T-helper 1 cell treated with Interleukin-12 subunit alpha and Interleukin-12 subunit beta and Interleukin-4 antibody, amounts not matched to agents 30 μg/mL and 1 μg/mL, for 36 hours (primary cell): ENCODE measurements at regions not wholly inside any gene's neighbourhood (a gene's known extent, or its start where the extent isn't known, plus 50 kb on each side); places are given as distances from the start of the nearest gene placed in this dataset.

Experiments
- H3K27ac Mint-ChIP-seq: one replicate; pipeline ENCODE4 v1.8.0; 2021; ENCODE audit warnings: mild to moderate bottlenecking, mixed read lengths
- H3K27me3 Mint-ChIP-seq: one replicate; pipeline ENCODE4 v1.8.0; 2021; ENCODE audit warnings: low read depth, mixed read lengths
- H3K36me3 Mint-ChIP-seq: one replicate; pipeline ENCODE4 v1.8.0; 2021; ENCODE audit warnings: low read depth, mixed read lengths
- H3K4me1 Mint-ChIP-seq: one replicate; pipeline ENCODE4 v1.8.0; 2021; ENCODE audit warnings: low read depth, mixed read lengths
- H3K4me3 Mint-ChIP-seq: one replicate; pipeline ENCODE4 v1.8.0; 2021; ENCODE audit warnings: mild to moderate bottlenecking, moderate library complexity, mixed read lengths
- H3K9me3 Mint-ChIP-seq: one replicate; pipeline ENCODE4 v1.8.0; 2021; ENCODE audit warnings: mixed read lengths

- Mint-ChIP-seq H3K27me3 (peaks cover 3% of the 10 kb centered on the region), H3K4me3 (no peak overlapping the region), H3K36me3 (no peaks in the 10 kb centered on the region), H3K9me3 (no peaks in the 10 kb centered on the region), H3K4me1 (no peaks in the 10 kb centered on the region), H3K27ac (no peak overlapping the region)
These were observed 808.9 kb upstream of the RAB6C start for GRCh38 chr2:129170570-129170969.

DNA sequence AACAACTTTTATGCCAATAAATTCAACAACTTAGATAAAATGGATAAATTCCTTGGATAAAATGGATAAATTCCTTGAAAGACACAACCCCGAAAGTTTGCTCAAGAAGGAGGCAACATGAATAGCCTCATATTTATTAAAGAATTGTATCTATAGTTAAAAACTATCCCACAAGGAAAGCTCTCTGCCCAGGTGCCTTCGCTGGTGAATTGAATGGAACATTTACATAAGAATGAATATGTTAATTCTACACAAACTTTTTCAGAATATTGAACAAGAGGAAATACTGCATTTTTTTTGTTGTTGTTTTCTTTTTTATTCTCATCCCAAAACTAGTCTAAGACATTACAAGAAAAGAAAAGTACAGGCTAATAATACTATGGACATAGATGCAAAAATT, 805.3 kb upstream of the RAB6C start:
- H3K9me3 Mint-ChIP-seq: no peaks in the 10 kb centered on the region
- no peaks in the 10 kb centered on the region for H3K4me1 Mint-ChIP-seq
- H3K4me3 Mint-ChIP-seq: no peak overlapping the region
- no peak overlapping the region for H3K27ac Mint-ChIP-seq
- H3K36me3 Mint-ChIP-seq: no peaks in the 10 kb centered on the region
- peaks cover 3% of the 10 kb centered on the region for H3K27me3 Mint-ChIP-seq

GRCh38 chr2:129175051-129175450, 804.4 kb upstream of the RAB6C start:
- Mint-ChIP-seq H3K27me3 (peaks cover 3% of the 10 kb centered on the region), H3K4me1 (no peaks in the 10 kb centered on the region), H3K27ac (no peak overlapping the region), H3K36me3 (no peaks in the 10 kb centered on the region), H3K4me3 (no peak overlapping the region), H3K9me3 (no peaks in the 10 kb centered on the region)

GRCh38 chr2:129176375-129176774, 803.1 kb upstream of the RAB6C start:
- Mint-ChIP-seq H3K36me3 (no peaks in the 10 kb centered on the region), H3K27ac (no peak overlapping the region), H3K9me3 (no peaks in the 10 kb centered on the region), H3K4me1 (no peaks in the 10 kb centered on the region), H3K4me3 (no peak overlapping the region), H3K27me3 (peaks cover 3% of the 10 kb centered on the region)

- Mint-ChIP-seq H3K4me1 (no peaks in the 10 kb centered on the region), H3K27ac (no peak overlapping the region), H3K27me3 (peaks cover 3% of the 10 kb centered on the region), H3K4me3 (no peak overlapping the region), H3K9me3 (no peaks in the 10 kb centered on the region), H3K36me3 (no peaks in the 10 kb centered on the region)
These were observed 801.1 kb upstream of the RAB6C start for GRCh38 chr2:129178356-129178755.

DNA sequence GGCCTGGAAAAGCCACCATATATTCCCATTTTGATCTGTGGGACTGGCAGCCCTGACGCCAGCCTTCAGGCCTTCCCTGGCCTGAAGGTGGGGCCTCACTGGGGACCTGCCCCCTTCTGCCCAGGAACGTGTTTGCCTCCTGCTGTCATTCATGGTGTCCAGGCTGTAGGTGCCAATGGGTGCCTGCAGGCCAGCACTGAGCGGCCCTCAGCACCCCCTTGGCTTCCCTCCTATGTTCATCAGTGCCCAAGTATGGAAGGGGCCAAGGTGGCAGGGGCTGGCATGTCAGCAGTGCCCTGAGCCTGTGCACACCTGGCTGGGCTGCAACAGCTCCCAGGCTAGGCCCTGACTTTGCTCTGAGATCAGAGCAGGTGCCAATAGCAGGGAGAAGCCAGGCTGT, 800.3 kb upstream of the RAB6C start:
- Mint-ChIP-seq H3K36me3 (no peaks in the 10 kb centered on the region), H3K9me3 (no peaks in the 10 kb centered on the region), H3K4me3 (no peak overlapping the region), H3K27ac (no peak overlapping the region), H3K27me3 (no peaks in the 10 kb centered on the region), H3K4me1 (no peaks in the 10 kb centered on the region)

GRCh38 chr2:129180124-129180716, 799.2 kb upstream of the RAB6C start:
- no peak overlapping the region for H3K4me3 Mint-ChIP-seq
- no peak overlapping the region for H3K27ac Mint-ChIP-seq
- no peaks in the 10 kb centered on the region for H3K4me1 Mint-ChIP-seq
- H3K36me3 Mint-ChIP-seq: no peaks in the 10 kb centered on the region
- H3K9me3 Mint-ChIP-seq: no peaks in the 10 kb centered on the region
- H3K27me3 Mint-ChIP-seq: no peaks in the 10 kb centered on the region

DNA sequence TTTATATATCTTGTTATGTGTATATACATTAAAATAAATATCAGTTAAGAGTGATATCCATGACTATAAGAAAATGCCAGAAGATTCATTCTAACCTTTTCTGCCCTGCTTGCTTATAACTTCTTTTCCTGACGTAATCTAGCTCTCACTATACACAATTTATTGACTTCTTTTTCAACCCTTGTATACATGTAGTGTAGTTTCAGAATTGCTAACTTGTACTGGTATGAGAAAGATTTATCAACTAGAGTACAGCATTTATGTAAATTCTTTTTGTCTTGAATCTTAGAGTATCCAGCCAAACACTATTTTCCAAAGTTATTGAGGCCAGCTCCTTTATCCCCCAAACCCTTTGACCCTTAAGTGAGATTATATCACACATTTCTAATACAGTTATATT, 798.0 kb upstream of the RAB6C start:
- Mint-ChIP-seq H3K4me3 (no peak overlapping the region), H3K36me3 (no peaks in the 10 kb centered on the region), H3K9me3 (no peaks in the 10 kb centered on the region), H3K27me3 (no peaks in the 10 kb centered on the region), H3K27ac (no peak overlapping the region), H3K4me1 (no peaks in the 10 kb centered on the region)

- Mint-ChIP-seq H3K9me3 (no peaks in the 10 kb centered on the region), H3K4me1 (no peaks in the 10 kb centered on the region), H3K27ac (no peak overlapping the region), H3K27me3 (no peaks in the 10 kb centered on the region), H3K36me3 (no peaks in the 10 kb centered on the region), H3K4me3 (no peak overlapping the region)
These were observed 797.5 kb upstream of the RAB6C start for GRCh38 chr2:129181963-129182362.

- H3K36me3 Mint-ChIP-seq: no peaks in the 10 kb centered on the region
- H3K4me1 Mint-ChIP-seq: no peaks in the 10 kb centered on the region
- H3K9me3 Mint-ChIP-seq: no peaks in the 10 kb centered on the region
- H3K27ac Mint-ChIP-seq: no peak overlapping the region
- H3K27me3 Mint-ChIP-seq: no peaks in the 10 kb centered on the region
- no peak overlapping the region for H3K4me3 Mint-ChIP-seq
These were observed 792.1 kb upstream of the RAB6C start for GRCh38 chr2:129187343-129187742.

DNA sequence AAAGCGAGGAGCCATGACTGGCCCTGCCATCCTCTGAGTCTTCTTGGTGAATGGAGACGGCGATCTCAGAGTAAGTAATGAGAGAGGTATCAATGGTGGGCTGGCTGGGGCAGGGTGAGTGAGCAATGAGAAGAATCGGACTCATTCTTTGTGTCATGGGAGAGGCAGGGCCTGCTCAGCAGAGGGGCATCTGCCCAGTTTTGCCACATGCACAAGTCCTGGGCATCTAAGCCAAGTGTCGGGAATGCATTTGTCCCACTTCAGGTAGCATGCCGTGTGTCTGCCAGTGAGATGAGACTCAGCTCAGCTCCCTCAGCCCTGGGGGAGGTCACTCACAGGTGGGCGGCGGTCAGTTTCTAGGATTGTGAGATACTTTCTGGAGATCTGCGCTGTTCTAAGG, 791.0 kb upstream of the RAB6C start:
- no peaks in the 10 kb centered on the region for H3K9me3 Mint-ChIP-seq
- H3K36me3 Mint-ChIP-seq: no peaks in the 10 kb centered on the region
- H3K4me3 Mint-ChIP-seq: no peak overlapping the region
- no peak overlapping the region for H3K27ac Mint-ChIP-seq
- H3K27me3 Mint-ChIP-seq: no peaks in the 10 kb centered on the region
- no peaks in the 10 kb centered on the region for H3K4me1 Mint-ChIP-seq

GRCh38 chr2:129189617-129190319, 789.7 kb upstream of the RAB6C start:
- H3K36me3 Mint-ChIP-seq: no peaks in the 10 kb centered on the region
- H3K4me1 Mint-ChIP-seq: no peaks in the 10 kb centered on the region
- no peaks in the 10 kb centered on the region for H3K27me3 Mint-ChIP-seq
- H3K27ac Mint-ChIP-seq: no peak overlapping the region
- no peak overlapping the region for H3K4me3 Mint-ChIP-seq
- H3K9me3 Mint-ChIP-seq: no peaks in the 10 kb centered on the region

DNA sequence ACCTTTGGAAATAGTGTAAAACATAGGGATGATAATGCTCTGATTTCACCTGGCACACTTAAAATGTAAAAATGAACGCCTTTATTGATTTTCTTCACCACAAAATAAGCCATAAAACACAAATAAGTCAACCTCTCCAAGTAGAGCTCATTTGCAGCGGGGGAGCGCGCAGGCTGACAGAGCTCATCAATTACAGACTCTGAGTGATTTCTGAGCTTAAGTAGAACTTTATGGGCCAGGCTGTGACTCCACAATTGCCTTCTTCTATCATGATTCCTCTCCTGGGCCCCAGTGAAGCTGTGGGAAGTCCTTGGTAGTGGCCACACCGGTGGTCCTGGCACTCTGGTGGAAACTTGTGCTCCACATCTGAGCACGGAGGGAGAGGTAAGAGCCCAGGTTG, 789.0 kb upstream of the RAB6C start:
- H3K9me3 Mint-ChIP-seq: no peaks in the 10 kb centered on the region
- no peak overlapping the region for H3K27ac Mint-ChIP-seq
- H3K4me1 Mint-ChIP-seq: no peaks in the 10 kb centered on the region
- H3K36me3 Mint-ChIP-seq: no peaks in the 10 kb centered on the region
- no peak overlapping the region for H3K4me3 Mint-ChIP-seq
- H3K27me3 Mint-ChIP-seq: no peaks in the 10 kb centered on the region

GRCh38 chr2:129191530-129191929, 787.9 kb upstream of the RAB6C start:
- no peaks in the 10 kb centered on the region for H3K36me3 Mint-ChIP-seq
- no peaks in the 10 kb centered on the region for H3K4me1 Mint-ChIP-seq
- H3K4me3 Mint-ChIP-seq: no peak overlapping the region
- no peaks in the 10 kb centered on the region for H3K27me3 Mint-ChIP-seq
- no peaks in the 10 kb centered on the region for H3K9me3 Mint-ChIP-seq
- no peak overlapping the region for H3K27ac Mint-ChIP-seq

GRCh38 chr2:129192117-129192516, 787.3 kb upstream of the RAB6C start:
- H3K4me3 Mint-ChIP-seq: no peak overlapping the region
- H3K27ac Mint-ChIP-seq: no peak overlapping the region
- no peaks in the 10 kb centered on the region for H3K4me1 Mint-ChIP-seq
- H3K27me3 Mint-ChIP-seq: no peaks in the 10 kb centered on the region
- no peaks in the 10 kb centered on the region for H3K9me3 Mint-ChIP-seq
- no peaks in the 10 kb centered on the region for H3K36me3 Mint-ChIP-seq
